ENCODE measurements at regions not wholly inside any gene's neighbourhood (a gene's known extent, or its start where the extent isn't known, plus 50 kb on each side); places are given as distances from the start of the nearest gene placed in this dataset.

GRCh38 chr12:65634626-65635331 is 189.5 kb upstream of the HMGA2 start:
- TF ChIP-seq, protein P1, sequence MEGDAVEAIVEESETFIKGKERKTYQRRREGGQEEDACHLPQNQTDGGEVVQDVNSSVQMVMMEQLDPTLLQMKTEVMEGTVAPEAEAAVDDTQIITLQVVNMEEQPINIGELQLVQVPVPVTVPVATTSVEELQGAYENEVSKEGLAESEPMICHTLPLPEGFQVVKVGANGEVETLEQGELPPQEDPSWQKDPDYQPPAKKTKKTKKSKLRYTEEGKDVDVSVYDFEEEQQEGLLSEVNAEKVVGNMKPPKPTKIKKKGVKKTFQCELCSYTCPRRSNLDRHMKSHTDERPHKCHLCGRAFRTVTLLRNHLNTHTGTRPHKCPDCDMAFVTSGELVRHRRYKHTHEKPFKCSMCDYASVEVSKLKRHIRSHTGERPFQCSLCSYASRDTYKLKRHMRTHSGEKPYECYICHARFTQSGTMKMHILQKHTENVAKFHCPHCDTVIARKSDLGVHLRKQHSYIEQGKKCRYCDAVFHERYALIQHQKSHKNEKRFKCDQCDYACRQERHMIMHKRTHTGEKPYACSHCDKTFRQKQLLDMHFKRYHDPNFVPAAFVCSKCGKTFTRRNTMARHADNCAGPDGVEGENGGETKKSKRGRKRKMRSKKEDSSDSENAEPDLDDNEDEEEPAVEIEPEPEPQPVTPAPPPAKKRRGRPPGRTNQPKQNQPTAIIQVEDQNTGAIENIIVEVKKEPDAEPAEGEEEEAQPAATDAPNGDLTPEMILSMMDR (IDR thresholded peaks at IDR 0.05; ENCODE audit: low read depth, low read length): no peak
- in situ Hi-C loops (cut with HindIII; ENCODE audit: low sequenced_read_pairs): no loop called here
- DNase-seq (ENCODE audit: low read depth, low spot score): peak; percentile 68
- H3K4me3 ChIP-seq (ENCODE audit: low read depth, low read length): no peak overlapping the region

DNA sequence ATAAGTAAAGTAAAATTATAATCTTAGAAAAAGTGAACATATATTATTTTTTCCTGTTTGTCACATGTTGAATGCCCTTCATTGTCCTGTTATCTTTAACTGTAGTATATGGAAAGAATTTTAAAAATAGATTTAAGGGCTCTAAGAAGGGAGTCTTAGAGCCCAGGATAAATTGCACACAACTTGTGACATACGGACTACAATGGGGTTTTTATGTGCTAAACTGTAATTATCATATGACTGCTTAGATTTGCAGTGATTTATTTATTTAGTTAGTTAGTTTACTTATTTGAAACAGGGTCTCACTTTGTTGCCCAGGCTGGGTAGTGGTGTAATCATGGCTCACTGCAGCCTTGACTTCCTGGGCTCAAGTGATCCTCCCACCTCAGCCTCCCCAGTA is 187.8 kb upstream of the HMGA2 start:
- DNase-seq (ENCODE audit: low read depth, low spot score): no peak
- in situ Hi-C loops (cut with HindIII; ENCODE audit: low sequenced_read_pairs): no loop called here
- H3K4me3 ChIP-seq (ENCODE audit: low read depth, low read length): no peak overlapping the region
- TF ChIP-seq, protein P1 (IDR thresholded peaks at IDR 0.05; ENCODE audit: low read depth, low read length): no peak

GRCh38 chr12:65637150-65637549 is 187.1 kb upstream of the HMGA2 start:
- DNase-seq (ENCODE audit: low read depth, low spot score): no peak
- TF ChIP-seq, protein P1 (IDR thresholded peaks at IDR 0.05; ENCODE audit: low read depth, low read length): no peak

DNA sequence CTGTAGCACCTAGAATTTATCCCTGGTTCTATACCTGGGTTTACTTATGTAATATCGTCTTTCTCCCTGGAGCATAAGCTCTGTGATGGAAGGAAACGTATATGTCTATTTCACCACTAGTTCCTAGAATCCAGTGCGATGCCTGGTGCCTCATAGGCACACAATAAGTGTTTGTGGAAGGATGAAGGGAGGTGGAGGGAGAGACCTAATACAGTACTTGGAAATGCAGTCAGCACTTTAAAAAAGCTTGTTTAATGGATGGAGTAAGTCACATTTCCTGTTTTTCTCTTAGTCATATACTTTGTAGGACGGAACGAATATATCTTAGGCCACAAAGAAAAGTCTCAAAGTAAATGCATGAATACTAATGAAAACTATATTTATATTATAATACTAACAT is 186.5 kb upstream of the HMGA2 start:
- in situ Hi-C loops (cut with HindIII; ENCODE audit: low sequenced_read_pairs): no loop called here
- TF ChIP-seq, protein P1 (IDR thresholded peaks at IDR 0.05; ENCODE audit: low read depth, low read length): no peak
- DNase-seq (ENCODE audit: low read depth, low spot score): peak; percentile 61
- no peak overlapping the region for H3K4me3 ChIP-seq (ENCODE audit: low read depth, low read length)

More at GRCh38 chr12:65637150-65637549, 187.1 kb upstream of the HMGA2 start:
- in situ Hi-C loops (cut with HindIII; ENCODE audit: low sequenced_read_pairs): no loop called here
- H3K4me3 ChIP-seq (ENCODE audit: low read depth, low read length): no peak overlapping the region

- TF ChIP-seq, protein P1 (IDR thresholded peaks at IDR 0.05; ENCODE audit: low read depth, low read length): no peak
- DNase-seq (ENCODE audit: low read depth, low spot score): no peak
- no peak overlapping the region for H3K4me3 ChIP-seq (ENCODE audit: low read depth, low read length)
- in situ Hi-C loops (cut with HindIII; ENCODE audit: low sequenced_read_pairs): no loop called here
Measured at GRCh38 chr12:65638324-65638723, 186.0 kb upstream of the HMGA2 start.

DNA sequence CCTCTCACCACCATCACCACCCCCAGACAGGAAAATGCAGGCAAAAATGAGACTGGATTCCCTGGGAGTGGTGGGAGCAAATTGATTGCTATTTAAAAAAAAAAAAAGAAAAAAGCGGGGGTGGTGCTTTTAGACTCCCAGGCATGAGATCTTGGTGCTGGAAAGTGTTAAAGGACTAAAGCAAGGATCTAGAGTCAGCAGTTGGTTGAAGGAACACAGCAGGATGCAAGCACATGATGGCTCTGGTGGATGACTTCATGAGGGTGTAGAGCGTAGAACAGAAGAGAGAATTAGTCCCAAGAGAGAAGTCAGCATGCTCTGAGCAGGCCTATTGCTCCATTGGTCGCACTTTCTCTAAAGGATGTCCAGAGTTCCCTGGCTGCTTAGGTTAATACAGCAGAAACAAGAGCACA is 183.8 kb upstream of the HMGA2 start:
- TF ChIP-seq, protein P1 (IDR thresholded peaks at IDR 0.05; ENCODE audit: low read depth, low read length): no peak
- in situ Hi-C loops (cut with HindIII; ENCODE audit: low sequenced_read_pairs): no loop called here
- peak; percentile 89 for DNase-seq (ENCODE audit: low read depth, low spot score)
- no peak overlapping the region for H3K4me3 ChIP-seq (ENCODE audit: low read depth, low read length)
